ENCODE measurements at regions not wholly inside any gene's neighbourhood (a gene's known extent, or its start where the extent isn't known, plus 50 kb on each side); places are given as distances from the start of the nearest gene placed in this dataset.
"Not testable (repeated sequence)": the region's sequence is repeated elsewhere in the genome, so short reads cannot be mapped to it uniquely, and the experiment has no call there.

GRCh38 chrX:46366381-46367207, 178.6 kb downstream of the ZNF674 start:
- DNase-seq, result no peak

DNA sequence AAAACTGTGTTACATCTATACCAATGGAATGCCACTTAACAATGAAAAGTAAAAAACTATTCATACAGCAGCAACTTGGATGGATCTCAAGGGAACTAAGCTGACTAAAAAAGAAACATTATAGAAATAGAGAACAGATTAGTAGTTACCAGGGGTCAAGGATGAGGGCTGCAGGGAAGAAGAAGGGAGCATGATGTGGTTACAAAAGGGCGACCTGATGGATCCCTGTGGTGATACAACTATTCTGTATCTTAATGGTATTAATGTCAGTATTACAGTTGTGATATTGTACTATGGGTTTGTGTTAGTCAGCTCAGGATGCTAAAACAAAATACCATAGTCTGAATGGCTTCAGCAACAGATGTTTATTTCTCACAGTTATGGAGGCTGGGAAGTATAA, 190.7 kb downstream of the ZNF674 start:
- DNase-seq, result no peak

- no peak for DNase-seq
Measured at GRCh38 chrX:46341767-46342322, 203.4 kb downstream of the ZNF674 start.

DNA sequence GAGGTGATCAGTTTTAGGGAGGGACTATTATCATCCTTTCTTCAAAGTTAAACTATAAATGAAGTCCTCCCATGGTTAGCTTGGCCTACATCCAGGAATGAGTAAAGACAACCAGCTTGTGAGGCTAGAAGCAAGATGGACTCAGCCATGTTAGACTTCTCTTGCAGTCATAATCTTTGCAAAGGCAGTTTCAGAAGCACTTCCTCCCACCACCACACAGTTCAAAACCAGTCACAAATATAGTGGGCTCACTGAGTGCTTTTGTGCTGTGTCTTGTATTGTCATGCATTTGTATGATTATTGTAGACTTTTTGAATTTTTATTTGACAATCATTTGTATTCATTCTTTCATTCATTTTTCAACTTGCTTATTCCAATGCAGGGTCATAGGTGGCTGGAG, 204.5 kb downstream of the ZNF674 start:
- no peak for DNase-seq

DNA sequence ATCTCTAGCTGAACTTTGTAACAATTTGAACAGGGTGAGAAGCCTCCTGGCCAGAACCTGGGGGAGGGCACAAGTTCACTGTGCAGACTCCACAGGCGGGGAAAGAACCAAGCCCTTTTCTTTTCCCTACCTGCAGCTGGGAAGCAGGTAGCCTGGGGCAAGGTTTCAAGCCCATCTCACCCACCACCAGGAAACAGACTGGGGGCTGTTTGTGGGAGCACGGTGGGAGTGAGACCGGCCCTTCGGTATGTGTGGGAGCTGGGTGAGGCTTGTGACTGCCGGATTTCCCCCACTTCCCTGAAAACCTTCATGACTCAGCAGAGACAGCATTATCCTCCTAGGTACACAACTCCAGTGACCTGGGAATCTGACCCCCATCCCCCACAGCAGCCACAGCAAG, 211.7 kb downstream of the ZNF674 start:
- no peak for DNase-seq

DNA sequence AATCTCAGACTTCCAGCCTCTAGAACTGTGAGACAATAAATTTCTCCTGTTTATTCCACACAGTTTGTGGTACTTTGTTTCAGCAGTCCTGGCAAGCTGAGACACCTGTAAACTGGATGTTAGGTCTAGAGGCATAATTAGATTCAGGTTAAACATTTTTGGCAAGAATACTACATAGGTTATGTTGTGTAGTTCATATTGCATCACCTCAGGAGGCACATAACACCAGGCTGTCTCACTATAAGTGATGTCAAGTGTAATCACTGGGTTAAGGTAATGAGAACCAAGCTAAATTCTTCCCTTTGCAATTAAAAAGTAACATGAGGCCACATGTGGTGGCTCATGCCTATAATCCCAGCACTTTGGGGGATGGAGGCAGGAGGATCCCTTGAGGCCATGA, 214.2 kb downstream of the ZNF674 start:
- DNase-seq, result no peak

GRCh38 chrX:46330513-46330912, 214.7 kb downstream of the ZNF674 start:
- no peak for DNase-seq

- DNase-seq, result no peak
Measured at GRCh38 chrX:46328133-46328532, 217.1 kb downstream of the ZNF674 start.

GRCh38 chrX:46327566-46328115, 217.6 kb downstream of the ZNF674 start:
- DNase-seq, result no peak

DNA sequence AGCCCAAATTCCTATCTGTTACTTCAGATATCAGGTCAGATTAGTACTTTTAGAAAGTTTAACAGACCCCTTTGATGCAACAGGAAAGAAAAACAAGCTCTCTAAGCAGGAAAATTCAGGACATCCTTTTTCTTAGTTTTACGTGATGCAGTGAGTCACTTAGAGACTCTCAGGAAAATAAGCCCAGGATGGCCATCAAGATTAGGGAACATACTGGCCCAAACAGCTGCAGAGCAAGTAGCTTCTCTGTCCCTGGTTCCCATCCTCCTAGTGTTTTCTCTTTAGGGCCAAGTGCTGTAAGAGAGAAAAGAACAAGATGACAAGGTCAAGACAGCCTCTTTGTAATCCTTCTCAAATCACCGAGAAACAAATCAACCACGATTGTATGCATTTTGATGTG, 219.1 kb downstream of the ZNF674 start:
- DNase-seq, result no peak

DNA sequence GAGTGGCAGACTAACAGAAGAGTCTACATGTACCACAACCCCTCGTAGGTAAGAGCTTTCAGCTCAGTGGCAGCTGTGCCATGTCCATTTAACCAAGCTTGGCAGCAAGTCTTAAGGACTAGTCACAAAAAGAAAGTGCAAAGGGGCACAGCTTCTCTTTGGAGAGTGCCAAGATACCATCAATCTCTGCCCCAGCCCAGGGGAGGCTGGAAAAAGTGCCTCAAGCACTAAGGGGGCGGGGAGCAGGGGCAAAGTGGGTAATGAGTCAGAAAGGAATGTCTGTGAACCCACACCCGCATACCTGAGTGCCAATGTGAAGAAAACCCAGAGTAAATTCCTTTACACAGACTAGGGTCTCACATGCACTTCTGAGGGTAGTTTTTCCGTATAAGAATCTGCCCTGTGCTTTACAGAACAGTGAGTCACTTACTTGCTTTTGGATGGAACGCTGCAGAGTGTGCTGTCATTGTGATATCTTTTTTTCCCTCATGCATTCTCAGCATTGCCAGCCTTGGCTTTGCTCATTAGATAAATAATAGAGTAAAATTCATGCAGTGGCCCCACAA, 219.8 kb downstream of the ZNF674 start:
- no peak for DNase-seq

DNA sequence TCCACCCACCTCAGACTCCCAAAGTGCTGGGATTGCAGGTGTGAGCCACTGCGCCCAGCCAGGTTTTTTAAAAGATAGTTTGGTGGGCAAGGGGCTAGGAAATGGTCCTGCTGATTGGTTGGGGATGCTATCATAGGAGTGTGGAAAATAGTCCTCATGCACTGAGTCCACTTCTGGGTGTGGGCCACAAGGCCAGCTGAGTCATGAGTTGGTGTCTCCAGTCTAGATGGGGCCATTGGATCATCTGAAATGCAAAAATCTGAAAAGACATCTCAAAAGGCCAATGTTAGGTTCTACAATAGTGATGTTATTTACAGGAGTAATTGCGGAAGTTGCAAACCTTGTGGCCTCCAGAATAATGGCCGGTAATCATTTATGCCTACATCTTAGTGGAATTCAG, 221.1 kb downstream of the ZNF674 start:
- no peak for DNase-seq

DNA sequence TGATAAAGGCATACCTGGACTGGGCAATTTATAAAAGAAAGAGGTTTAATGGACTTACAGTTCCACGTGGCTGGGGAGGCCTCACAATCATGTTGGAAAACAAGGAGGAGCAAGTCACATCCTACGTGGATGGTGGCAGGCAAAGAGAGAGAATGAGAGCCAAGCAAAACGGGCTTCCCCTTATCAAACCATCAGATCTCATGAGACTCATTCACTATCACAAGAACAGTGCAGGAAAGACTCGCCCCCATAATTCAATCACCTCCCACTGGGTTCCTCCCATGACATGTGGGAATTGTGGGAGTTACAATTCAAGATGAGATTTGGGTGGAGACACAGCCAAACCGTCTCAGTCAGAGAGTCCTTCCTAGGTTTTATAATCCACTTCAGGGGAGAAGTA, 222.3 kb downstream of the ZNF674 start:
- DNase-seq, result not testable (repeated sequence)

- DNase-seq, result no peak
Measured at GRCh38 chrX:46321676-46322075, 223.5 kb downstream of the ZNF674 start.

GRCh38 chrX:46319750-46320149, 225.5 kb downstream of the ZNF674 start:
- DNase-seq, result no peak

DNA sequence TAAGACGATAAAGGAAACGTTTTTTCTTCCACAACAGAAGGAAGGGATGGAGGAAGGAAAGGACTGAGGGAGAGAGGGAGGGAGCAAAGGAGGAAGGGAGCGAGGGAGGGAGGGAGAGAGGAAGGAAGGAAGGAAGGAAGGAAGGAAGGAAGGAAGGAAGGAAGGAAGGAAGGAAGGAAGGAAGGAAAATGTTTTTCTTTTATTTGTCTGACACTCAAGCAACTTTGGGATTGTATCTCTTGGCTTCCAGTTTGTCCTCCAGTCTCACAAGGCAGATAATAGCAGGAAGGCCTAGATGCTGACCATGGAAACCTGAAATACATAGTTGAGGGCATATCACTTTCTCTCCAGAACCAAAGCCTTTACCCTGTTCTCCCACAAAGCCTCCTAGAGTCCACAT, 226.7 kb downstream of the ZNF674 start:
- no peak for DNase-seq

- DNase-seq, result no peak
Measured at GRCh38 chrX:46317163-46317562, 228.1 kb downstream of the ZNF674 start.

DNA sequence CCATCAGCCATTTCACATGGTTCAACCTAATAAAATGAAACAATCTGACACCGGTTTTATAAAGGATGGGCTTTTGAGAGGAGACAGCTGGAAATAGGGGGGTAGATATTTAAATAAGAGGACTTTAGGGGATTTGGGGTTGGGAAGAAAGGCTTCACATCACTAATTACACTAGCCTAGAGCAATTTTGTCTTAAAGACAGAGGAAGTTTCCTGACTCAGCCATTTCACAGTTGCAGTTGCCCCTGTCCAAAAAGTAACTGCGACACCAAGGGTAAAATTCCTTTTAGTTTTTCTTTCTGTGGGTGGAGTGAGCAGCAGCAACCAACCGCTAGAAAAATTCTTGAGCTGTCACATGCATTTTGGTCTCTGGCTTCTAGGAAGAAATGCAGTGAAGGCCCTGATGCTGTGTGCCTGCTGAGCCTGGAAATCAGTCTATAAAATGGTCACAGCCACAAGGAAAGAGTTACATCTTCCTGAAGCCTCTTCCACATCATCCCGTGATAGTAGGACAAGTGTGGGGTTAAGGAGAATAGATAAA, 233.6 kb downstream of the ZNF674 start:
- no peak for DNase-seq

GRCh38 chrX:46310815-46311497, 234.3 kb downstream of the ZNF674 start:
- DNase-seq, result no peak

GRCh38 chrX:46308110-46308509, 237.1 kb downstream of the ZNF674 start:
- DNase-seq, result no peak

DNA sequence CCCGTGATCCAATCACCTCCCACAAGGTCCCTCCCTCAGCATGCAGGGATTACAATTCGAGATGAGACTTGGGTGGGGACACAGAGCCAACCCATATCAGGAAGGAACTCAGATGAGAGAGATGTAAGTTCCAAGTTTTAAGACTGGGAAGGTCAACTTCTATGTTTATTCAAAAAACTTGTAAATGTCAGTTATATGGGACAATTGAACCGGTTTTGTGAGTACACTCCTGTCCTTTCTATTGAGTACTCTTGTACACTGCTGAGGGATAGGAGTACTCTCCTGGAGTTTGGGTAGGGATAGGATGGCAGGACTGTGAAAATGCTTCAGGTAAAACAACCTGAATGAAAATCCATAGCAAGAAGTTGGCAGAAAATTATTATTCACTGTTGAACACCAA, 239.1 kb downstream of the ZNF674 start:
- DNase-seq, result no peak

GRCh38 chrX:46305431-46305830, 239.8 kb downstream of the ZNF674 start:
- no peak for DNase-seq

GRCh38 chrX:46301903-46302302, 243.3 kb downstream of the ZNF674 start:
- DNase-seq, result no peak
